Caco-2 (cell line): ENCODE measurements at regions not wholly inside any gene's neighbourhood (a gene's known extent, or its start where the extent isn't known, plus 50 kb on each side); places are given as distances from the start of the nearest gene placed in this dataset.

Experiments
- BruUV-seq: library from RNA; stranded (reverse); fragments of 400-500 nt; replicated peaks from 2 replicates; lab custom pipeline; 2021; lab: Mats Ljungman, UMichigan
- CTCF ChIA-PET: fragments of 300-600 bp; sonication (Branson Sonifier 250); formaldehyde crosslinking; loops from one replicate; lab custom pipeline; 2022; ENCODE audit warnings: antibody characterized with exemption; lab: Charles Lee
- POLR2A ChIA-PET: fragments of 300-600 bp; sonication (Branson Sonifier 250); formaldehyde crosslinking; loops from one replicate; lab custom pipeline; 2022; ENCODE audit warnings: antibody characterized with exemption; lab: Charles Lee
- DNase-seq, 2 experiments: peaks; one replicate each; pipeline versions ENCODE4 v3.0.0 to v3.0.0-alpha.2; 2020 to 2022
- H3K27me3 ChIP-seq: replicated peaks from 2 replicates; pipeline ENCODE4 v1.6.0; 2011; ENCODE audit warnings: low read length; ENCODE audit not compliant: control insufficient read depth, insufficient read depth
- H3K36me3 ChIP-seq: 2 replicates; pipeline ENCODE4 v1.5.1; 2011; ENCODE audit warnings: low read length; ENCODE audit not compliant: control insufficient read depth, insufficient read depth
- H3K4me1 ChIP-seq: fragments of 250-450 bp; sonication (Bioruptor Pico); 2 replicates; pipeline ENCODE4 v1.5.1; 2020; ENCODE audit warnings: mild to moderate bottlenecking
- H3K4me3 ChIP-seq: 2 replicates; pipeline ENCODE4 v1.5.1; 2011; ENCODE audit warnings: low read depth, mild to moderate bottlenecking, control low read depth, low read length
- H3K9me3 ChIP-seq: fragments of 250-450 bp; sonication (Bioruptor Pico); 2 replicates; pipeline ENCODE4 v1.5.1; 2020; ENCODE audit warnings: mild to moderate bottlenecking, moderate library complexity
- H3K27ac Mint-ChIP-seq: one replicate; pipeline ENCODE4 v1.8.0; 2022; ENCODE audit warnings: mixed read lengths; ENCODE audit not compliant: unreplicated experiment
- H3K27me3 Mint-ChIP-seq: one replicate; pipeline ENCODE4 v1.8.0; 2022; ENCODE audit warnings: mixed read lengths; ENCODE audit not compliant: insufficient read depth, unreplicated experiment
- H3K36me3 Mint-ChIP-seq: one replicate; pipeline ENCODE4 v1.8.0; 2022; ENCODE audit warnings: mild to moderate bottlenecking, mixed read lengths; ENCODE audit not compliant: insufficient read depth, unreplicated experiment
- H3K4me1 Mint-ChIP-seq: one replicate; pipeline ENCODE4 v1.8.0; 2022; ENCODE audit warnings: low read depth, mixed read lengths; ENCODE audit not compliant: unreplicated experiment
- H3K4me3 Mint-ChIP-seq: one replicate; pipeline ENCODE4 v1.8.0; 2022; ENCODE audit warnings: mild to moderate bottlenecking, moderate library complexity, mixed read lengths; ENCODE audit not compliant: unreplicated experiment
- H3K9me3 Mint-ChIP-seq: one replicate; pipeline ENCODE4 v1.8.0; 2022; ENCODE audit warnings: mixed read lengths; ENCODE audit not compliant: unreplicated experiment
- intact Hi-C: fragments of 100-400 bp; cut with micrococcal nuclease; formaldehyde crosslinking; loops from one replicate; pipeline ENCODE4 v1.10.0; 2022; ENCODE audit not compliant: unreplicated experiment
- TF ChIP-seq, protein P1 (sequence below), 2 experiments: fragments of 200-600 bp in 1 of 2; IDR thresholded peaks; 1 replicate in 1 of 2; 2 replicates in 1 of 2; pipeline versions ENCODE4 v1.5.1 to v1.8.0; 2011 to 2022; ENCODE audit warnings: antibody characterized with exemption in 1 of 2, control low read depth in 1 of 2, inconsistent platforms in 1 of 2, low read depth in 1 of 2, low read length in 1 of 2, mild to moderate bottlenecking in 1 of 2, moderate library complexity in 1 of 2; ENCODE audit not compliant: insufficient read depth in 1 of 2, severe bottlenecking in 1 of 2, unreplicated experiment in 1 of 2

DNA sequence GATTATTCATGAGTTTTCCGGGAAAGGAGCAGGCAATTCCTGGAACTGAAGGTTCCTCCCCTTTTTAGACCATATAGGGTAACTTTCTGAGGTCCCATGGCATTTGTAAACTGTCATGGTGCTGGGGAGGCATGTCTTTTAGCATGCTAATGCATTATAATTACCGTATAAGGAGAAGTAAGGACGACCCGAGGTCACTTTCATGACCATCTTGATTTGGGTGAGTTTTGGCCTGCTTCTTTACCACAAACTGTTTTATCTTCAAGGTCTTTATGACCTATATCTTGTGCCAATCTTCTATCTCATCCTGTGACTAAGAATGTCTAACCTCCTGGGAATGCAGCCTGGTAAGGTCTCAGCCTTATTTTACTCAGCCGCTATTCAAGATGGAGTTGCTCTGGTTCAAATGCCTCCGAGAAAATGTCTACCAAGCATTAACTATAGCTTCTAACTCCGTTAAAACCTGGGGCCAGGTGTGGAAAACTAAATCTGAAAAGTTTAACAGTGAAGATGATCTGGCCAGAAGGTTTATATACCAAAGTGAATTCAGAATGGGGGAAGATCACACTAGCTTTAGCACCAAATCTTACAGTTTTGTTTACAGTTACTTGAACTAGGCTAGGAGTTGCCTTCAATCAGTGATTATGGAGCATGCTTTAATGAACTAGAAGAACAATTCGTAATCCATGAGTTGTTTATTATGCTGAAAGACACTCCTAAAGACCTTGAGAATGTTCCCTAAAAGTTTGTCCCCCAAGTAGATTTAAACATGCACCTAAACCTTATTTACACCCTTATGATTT is 80.0 kb upstream of the TOP1 start:
- TF ChIP-seq, protein P1, sequence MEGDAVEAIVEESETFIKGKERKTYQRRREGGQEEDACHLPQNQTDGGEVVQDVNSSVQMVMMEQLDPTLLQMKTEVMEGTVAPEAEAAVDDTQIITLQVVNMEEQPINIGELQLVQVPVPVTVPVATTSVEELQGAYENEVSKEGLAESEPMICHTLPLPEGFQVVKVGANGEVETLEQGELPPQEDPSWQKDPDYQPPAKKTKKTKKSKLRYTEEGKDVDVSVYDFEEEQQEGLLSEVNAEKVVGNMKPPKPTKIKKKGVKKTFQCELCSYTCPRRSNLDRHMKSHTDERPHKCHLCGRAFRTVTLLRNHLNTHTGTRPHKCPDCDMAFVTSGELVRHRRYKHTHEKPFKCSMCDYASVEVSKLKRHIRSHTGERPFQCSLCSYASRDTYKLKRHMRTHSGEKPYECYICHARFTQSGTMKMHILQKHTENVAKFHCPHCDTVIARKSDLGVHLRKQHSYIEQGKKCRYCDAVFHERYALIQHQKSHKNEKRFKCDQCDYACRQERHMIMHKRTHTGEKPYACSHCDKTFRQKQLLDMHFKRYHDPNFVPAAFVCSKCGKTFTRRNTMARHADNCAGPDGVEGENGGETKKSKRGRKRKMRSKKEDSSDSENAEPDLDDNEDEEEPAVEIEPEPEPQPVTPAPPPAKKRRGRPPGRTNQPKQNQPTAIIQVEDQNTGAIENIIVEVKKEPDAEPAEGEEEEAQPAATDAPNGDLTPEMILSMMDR (IDR thresholded peaks at IDR 0.05; ENCODE audit: insufficient read depth in 1 of 2, low read depth in 1 of 2, low read length in 1 of 2, severe bottlenecking in 1 of 2, unreplicated experiment in 1 of 2), result no peak
- Histone ChIP-seq H3K36me3 (no peaks in the 10 kb centered on the region), H3K4me1 (peaks cover 8% of the 10 kb centered on the region), H3K4me3 (no peak overlapping the region), H3K27me3 (no peaks in the 10 kb centered on the region), H3K9me3 (no peaks in the 10 kb centered on the region)
- POLR2A ChIA-PET, result no interaction called here
- BruUV-seq, result no TSS peak
- peaks cover 1% of the 10 kb centered on the region for H3K9me3 Mint-ChIP-seq
- H3K27ac Mint-ChIP-seq, result no peak overlapping the region
- CTCF ChIA-PET, result interaction anchor here (1.0 kb wide), 1 partner anchor 151 kb away, joined by 3 read pairs; no protein-coding TSS in a partner anchor
- intact Hi-C loops, result loop anchor here (5.0 kb wide), 1 partner anchor 136 kb away; no protein-coding TSS in a partner anchor
- DNase-seq, result no peak
- peaks cover 28% of the 10 kb centered on the region for H3K27me3 Mint-ChIP-seq
- H3K36me3 Mint-ChIP-seq, result no peaks in the 10 kb centered on the region
- H3K4me3 Mint-ChIP-seq, result no peak overlapping the region
- no peaks in the 10 kb centered on the region for H3K4me1 Mint-ChIP-seq

DNA sequence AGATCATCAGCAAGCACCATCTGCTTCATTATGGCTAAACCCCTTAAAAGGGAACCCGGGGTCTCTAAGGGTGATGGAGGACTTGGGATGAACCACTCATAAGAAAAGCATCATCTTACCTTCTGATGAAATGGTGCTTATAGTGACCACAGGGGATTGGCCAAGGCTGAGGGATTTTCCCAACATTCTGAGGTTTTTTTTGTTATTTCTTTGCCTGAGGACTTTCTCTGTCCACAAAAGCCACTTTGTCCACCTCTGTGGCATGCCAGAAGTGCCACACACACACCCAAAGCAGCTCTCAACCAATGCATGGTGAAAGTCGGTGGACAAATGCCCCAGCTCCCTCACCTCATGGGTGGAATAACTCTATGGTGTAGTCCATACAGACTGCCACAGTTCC is 79.3 kb upstream of the TOP1 start:
- TF ChIP-seq, protein P1 (IDR thresholded peaks at IDR 0.05; ENCODE audit: insufficient read depth in 1 of 2, low read depth in 1 of 2, low read length in 1 of 2, severe bottlenecking in 1 of 2, unreplicated experiment in 1 of 2), result no peak
- Mint-ChIP-seq H3K4me1 (no peaks in the 10 kb centered on the region), H3K27me3 (peaks cover 28% of the 10 kb centered on the region), H3K9me3 (peaks cover 8% of the 10 kb centered on the region), H3K27ac (no peak overlapping the region), H3K4me3 (no peak overlapping the region), H3K36me3 (no peaks in the 10 kb centered on the region)
- H3K27me3 ChIP-seq, result no peaks in the 10 kb centered on the region
- POLR2A ChIA-PET, result no interaction called here
- intact Hi-C loops, result loop anchor here (5.0 kb wide), 1 partner anchor 137 kb away; no protein-coding TSS in a partner anchor
- CTCF ChIA-PET, result interaction anchor here (0.5 to 1.2 kb wide), 3 partner anchors 14 to 152 kb away, joined by 3 read pairs; no protein-coding TSS in a partner anchor
- DNase-seq, result peak in 1 of 2 experiments; percentile 21
- peaks cover 6% of the 10 kb centered on the region; the same call in 1 of the 2 replicates for H3K9me3 ChIP-seq
- no peaks in the 10 kb centered on the region for H3K36me3 ChIP-seq
- no peak overlapping the region for H3K4me3 ChIP-seq
- no TSS peak for BruUV-seq
- H3K4me1 ChIP-seq, result peaks cover 8% of the 10 kb centered on the region

DNA sequence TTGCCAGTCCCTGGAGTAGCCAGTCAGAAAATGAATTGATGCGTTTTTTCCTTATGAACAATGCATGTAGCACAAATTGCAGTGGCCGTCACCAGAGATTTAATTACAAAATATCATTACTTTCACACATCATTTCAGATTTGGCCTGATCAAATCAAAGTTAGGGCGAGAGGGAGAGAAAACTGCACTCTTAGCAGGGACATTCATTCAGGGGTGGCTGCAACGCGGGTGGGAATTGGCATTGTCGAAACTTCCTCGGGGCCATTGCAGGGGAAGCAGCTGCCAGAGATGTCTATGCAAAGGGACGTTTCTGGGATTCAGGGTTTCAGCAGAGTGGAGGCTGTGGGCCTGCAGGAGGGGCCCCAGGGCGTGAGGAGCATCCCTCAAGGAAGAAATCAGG is 76.5 kb upstream of the TOP1 start:
- CTCF ChIA-PET, result interaction anchor here (0.6 to 3.1 kb wide), 3 partner anchors 11 to 155 kb away, joined by 3 to 25 read pairs (median 3); no protein-coding TSS in a partner anchor
- intact Hi-C loops, result no loop called here
- Histone ChIP-seq H3K4me1 (peaks cover 8% of the 10 kb centered on the region), H3K36me3 (no peaks in the 10 kb centered on the region), H3K4me3 (no peak overlapping the region), H3K27me3 (no peaks in the 10 kb centered on the region), H3K9me3 (peaks cover 8% of the 10 kb centered on the region; the same call in 1 of the 2 replicates)
- Mint-ChIP-seq H3K27ac (no peak overlapping the region), H3K9me3 (peaks cover 11% of the 10 kb centered on the region), H3K27me3 (peaks cover 21% of the 10 kb centered on the region), H3K4me1 (no peaks in the 10 kb centered on the region), H3K36me3 (no peaks in the 10 kb centered on the region), H3K4me3 (no peak overlapping the region)
- POLR2A ChIA-PET, result no interaction called here
- BruUV-seq, result no TSS peak
- TF ChIP-seq, protein P1 (IDR thresholded peaks at IDR 0.05; ENCODE audit: insufficient read depth in 1 of 2, low read depth in 1 of 2, low read length in 1 of 2, severe bottlenecking in 1 of 2, unreplicated experiment in 1 of 2), result no peak
- DNase-seq, result peak in 1 of 2 experiments; percentile 19
